ENCODE measurements at regions not wholly inside any gene's neighbourhood (a gene's known extent, or its start where the extent isn't known, plus 50 kb on each side); places are given as distances from the start of the nearest gene placed in this dataset.
"Not testable (repeated sequence)": the region's sequence is repeated elsewhere in the genome, so short reads cannot be mapped to it uniquely, and the experiment has no call there.

- TF ChIP-seq, protein P1, sequence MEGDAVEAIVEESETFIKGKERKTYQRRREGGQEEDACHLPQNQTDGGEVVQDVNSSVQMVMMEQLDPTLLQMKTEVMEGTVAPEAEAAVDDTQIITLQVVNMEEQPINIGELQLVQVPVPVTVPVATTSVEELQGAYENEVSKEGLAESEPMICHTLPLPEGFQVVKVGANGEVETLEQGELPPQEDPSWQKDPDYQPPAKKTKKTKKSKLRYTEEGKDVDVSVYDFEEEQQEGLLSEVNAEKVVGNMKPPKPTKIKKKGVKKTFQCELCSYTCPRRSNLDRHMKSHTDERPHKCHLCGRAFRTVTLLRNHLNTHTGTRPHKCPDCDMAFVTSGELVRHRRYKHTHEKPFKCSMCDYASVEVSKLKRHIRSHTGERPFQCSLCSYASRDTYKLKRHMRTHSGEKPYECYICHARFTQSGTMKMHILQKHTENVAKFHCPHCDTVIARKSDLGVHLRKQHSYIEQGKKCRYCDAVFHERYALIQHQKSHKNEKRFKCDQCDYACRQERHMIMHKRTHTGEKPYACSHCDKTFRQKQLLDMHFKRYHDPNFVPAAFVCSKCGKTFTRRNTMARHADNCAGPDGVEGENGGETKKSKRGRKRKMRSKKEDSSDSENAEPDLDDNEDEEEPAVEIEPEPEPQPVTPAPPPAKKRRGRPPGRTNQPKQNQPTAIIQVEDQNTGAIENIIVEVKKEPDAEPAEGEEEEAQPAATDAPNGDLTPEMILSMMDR (IDR thresholded peaks at IDR 0.05; ENCODE audit: extremely low read depth in 1 of 2, insufficient read depth in 1 of 2, low read depth in 1 of 2, low read length in 2 of 2) = not testable (repeated sequence)
- not testable (repeated sequence) for TF ChIP-seq EZH2 (IDR thresholded peaks at IDR 0.05; ENCODE audit: borderline replicate concordance, low read depth, low read length, severe bottlenecking); POLR2A (IDR thresholded peaks at IDR 0.05; ENCODE audit: low read depth, low read length); MYC (IDR thresholded peaks at IDR 0.05; ENCODE audit: low read depth, low read length); MAX (IDR thresholded peaks at IDR 0.05; ENCODE audit: insufficient read depth, insufficient read length)
Measured at GRCh38 chr13:80691814-80692213, 350.9 kb upstream of the SPRY2 start.

Data from endothelial cell of umbilical vein (primary cell).